H9 (cell line): ENCODE measurements at regions not wholly inside any gene's neighbourhood (a gene's known extent, or its start where the extent isn't known, plus 50 kb on each side); places are given as distances from the start of the nearest gene placed in this dataset.

ENCODE experiments used
- DNase-seq: peaks from one replicate; pipeline ENCODE4 v3.0.0-alpha.2; 2017
- H2AFZ ChIP-seq: one replicate; pipeline ENCODE4 v1.6.1; 2013; ENCODE audit warnings: mild to moderate bottlenecking, low read length, control low read depth, moderate library complexity
- H2AK5ac ChIP-seq: 2 replicates; pipeline ENCODE4 v1.6.1; 2013; ENCODE audit warnings: low read length, control low read depth, mixed read lengths; ENCODE audit not compliant: insufficient read length
- H2BK120ac ChIP-seq: one replicate; pipeline ENCODE4 v1.6.1; 2013; ENCODE audit warnings: low read depth, mild to moderate bottlenecking, low read length, control low read depth, inconsistent platforms; ENCODE audit not compliant: poor library complexity, severe bottlenecking
- H2BK12ac ChIP-seq: 2 replicates; pipeline ENCODE4 v1.6.1; 2013; ENCODE audit warnings: low read length, control low read depth, mixed read lengths, low read depth; ENCODE audit not compliant: insufficient read length
- H2BK15ac ChIP-seq: 2 replicates; pipeline ENCODE4 v1.6.1; 2013; ENCODE audit warnings: low read depth, low read length, control low read depth
- H2BK20ac ChIP-seq: one replicate; pipeline ENCODE4 v1.6.1; 2013; ENCODE audit warnings: low read depth, mild to moderate bottlenecking, low read length, control low read depth, inconsistent platforms; ENCODE audit not compliant: poor library complexity, severe bottlenecking
- H2BK5ac ChIP-seq: 2 replicates; pipeline ENCODE4 v1.6.1; 2013; ENCODE audit warnings: low read length, control low read depth, mixed read lengths; ENCODE audit not compliant: insufficient read length
- H3K14ac ChIP-seq: 2 replicates; pipeline ENCODE4 v1.6.1; 2013; ENCODE audit warnings: low read length, control low read depth; ENCODE audit not compliant: insufficient read depth
- H3K18ac ChIP-seq: 2 replicates; pipeline ENCODE4 v1.6.1; 2013; ENCODE audit warnings: low read depth, mild to moderate bottlenecking, mixed read lengths, low read length, control low read depth; ENCODE audit not compliant: insufficient read length
- H3K23ac ChIP-seq: 2 replicates; pipeline ENCODE4 v1.6.1; 2013; ENCODE audit warnings: low read length, control low read depth, mixed read lengths, low read depth; ENCODE audit not compliant: insufficient read length
- H3K23me2 ChIP-seq: 2 replicates; pipeline ENCODE4 v1.6.1; 2013; ENCODE audit warnings: low read depth, mild to moderate bottlenecking, mixed read lengths, low read length, control low read depth; ENCODE audit not compliant: insufficient read length, poor library complexity, severe bottlenecking
- H3K27ac ChIP-seq: 2 replicates; pipeline ENCODE4 v1.5.1; 2013; ENCODE audit warnings: low read length, control low read depth, mixed read lengths, low read depth; ENCODE audit not compliant: insufficient read length
- H3K27me3 ChIP-seq: 2 replicates; pipeline ENCODE4 v1.6.1; 2013; ENCODE audit warnings: low read length, control low read depth, inconsistent platforms; ENCODE audit not compliant: insufficient read depth
- H3K4ac ChIP-seq: 2 replicates; pipeline ENCODE4 v1.6.1; 2013; ENCODE audit warnings: low read depth, mild to moderate bottlenecking, control low read depth, inconsistent platforms, low read length, moderate library complexity
- H3K4me1 ChIP-seq: 2 replicates; pipeline ENCODE4 v1.6.1; 2013; ENCODE audit warnings: low read length, control low read depth, inconsistent platforms; ENCODE audit not compliant: insufficient read depth
- H3K4me2 ChIP-seq: 2 replicates; pipeline ENCODE4 v1.6.1; 2013; ENCODE audit warnings: low read length, control low read depth, mixed read lengths; ENCODE audit not compliant: insufficient read length, insufficient read depth
- H3K56ac ChIP-seq: 2 replicates; pipeline ENCODE4 v1.6.1; 2013; ENCODE audit warnings: low read depth, mild to moderate bottlenecking, mixed read lengths, low read length, control low read depth; ENCODE audit not compliant: insufficient read length
- H3K79me1 ChIP-seq: 2 replicates; pipeline ENCODE4 v1.6.1; 2013; ENCODE audit warnings: low read depth, mild to moderate bottlenecking, moderate library complexity, low read length, control low read depth, inconsistent platforms; ENCODE audit not compliant: insufficient read depth, poor library complexity, severe bottlenecking
- H3K79me2 ChIP-seq: 2 replicates; pipeline ENCODE4 v1.6.1; 2013; ENCODE audit warnings: low read length, control low read depth, inconsistent platforms; ENCODE audit not compliant: insufficient read depth
- H3K9ac ChIP-seq: 2 replicates; pipeline ENCODE4 v1.6.1; 2013; ENCODE audit warnings: low read length, control low read depth, mixed read lengths; ENCODE audit not compliant: insufficient read length; ENCODE audit errors: extremely low read depth
- H3K9me3 ChIP-seq: one replicate; pipeline ENCODE4 v1.6.1; 2013; ENCODE audit warnings: low read depth, low read length, inconsistent platforms; ENCODE audit not compliant: control insufficient read depth
- H3T11ph ChIP-seq: one replicate; pipeline ENCODE4 v1.6.1; 2013; ENCODE audit warnings: mild to moderate bottlenecking, low read length, control low read depth, inconsistent platforms
- H4K20me1 ChIP-seq: one replicate; pipeline ENCODE4 v1.6.1; 2013; ENCODE audit not compliant: control insufficient read depth, insufficient read length, insufficient read depth
- H4K5ac ChIP-seq: 2 replicates; pipeline ENCODE4 v1.6.1; 2013; ENCODE audit warnings: low read depth, mild to moderate bottlenecking, mixed read lengths, low read length, control low read depth; ENCODE audit not compliant: insufficient read length
- H4K8ac ChIP-seq: replicated peaks from 2 replicates; pipeline ENCODE4 v1.6.1; 2013; ENCODE audit warnings: low read length, control low read depth, mixed read lengths, low read depth; ENCODE audit not compliant: insufficient read length
- H4K91ac ChIP-seq: 2 replicates; pipeline ENCODE4 v1.6.1; 2013; ENCODE audit warnings: low read depth, mild to moderate bottlenecking, moderate library complexity, mixed read lengths, low read length, control low read depth; ENCODE audit not compliant: insufficient read length
- H3K27ac Mint-ChIP-seq, 3 experiments: 2 replicates in 2 of 3; 3 replicates in 1 of 3; pipeline ENCODE4 v1.8.0; 2020 to 2021; ENCODE audit warnings: mixed read lengths in 3 of 3, mild to moderate bottlenecking in 1 of 3, moderate library complexity in 1 of 3
- H3K27me3 Mint-ChIP-seq: 2 replicates; pipeline ENCODE4 v1.8.0; 2021; ENCODE audit warnings: low read depth, mild to moderate bottlenecking, moderate library complexity, mixed read lengths
- H3K36me3 Mint-ChIP-seq, 3 experiments: 2 replicates in 2 of 3; 3 replicates in 1 of 3; pipeline ENCODE4 v1.8.0; 2020 to 2021; ENCODE audit warnings: low read depth in 3 of 3, mixed read lengths in 3 of 3; ENCODE audit not compliant: insufficient read depth in 1 of 3
- H3K4me1 Mint-ChIP-seq, 2 experiments: 2 replicates each; pipeline ENCODE4 v1.8.0; 2020; ENCODE audit warnings: mixed read lengths in 2 of 2
- H3K4me3 Mint-ChIP-seq, 2 experiments: 2 replicates in 1 of 2; 3 replicates in 1 of 2; pipeline ENCODE4 v1.8.0; 2020 to 2021; ENCODE audit warnings: mild to moderate bottlenecking in 2 of 2, mixed read lengths in 2 of 2, moderate library complexity in 1 of 2
- H3K9me3 Mint-ChIP-seq, 2 experiments: 2 replicates in 1 of 2; 3 replicates in 1 of 2; pipeline ENCODE4 v1.8.0; 2020; ENCODE audit warnings: mild to moderate bottlenecking in 2 of 2, mixed read lengths in 2 of 2, moderate library complexity in 1 of 2
- CTCF ChIP-seq: fragments of 200-600 bp; sonication (generic); conservative IDR thresholded peaks from 3 replicates; pipeline ENCODE4 v1.8.0; 2021; ENCODE audit warnings: antibody characterized with exemption, mild to moderate bottlenecking
- WGBS: extraction: QIAGEN DNeasy Blood & Tissue Kit; methylation state at CpG from one replicate; pipeline ENCODE4 v1.1.7; 2013; ENCODE audit warnings: missing lambda C conversion rate, low lambda C conversion rate, mixed read lengths; ENCODE audit not compliant: insufficient read length; ENCODE audit errors: extremely low coverage; 5-methylcytosine and 5-hydroxymethylcytosine counted together

GRCh38 chr11:19445771-19446170 is 205.0 kb upstream of the E2F8 start:
- Histone ChIP-seq H3K18ac (no peak overlapping the region), H4K5ac (no peak overlapping the region), H2AK5ac (no peak overlapping the region), H3K79me1 (no peaks in the 10 kb centered on the region), H3K9me3 (no peaks in the 10 kb centered on the region), H3K4me1 (no peaks in the 10 kb centered on the region; the same call in 1 of the 2 replicates), H2BK5ac (no peak overlapping the region), H2BK20ac (no peak overlapping the region), H3K27me3 (no peaks in the 10 kb centered on the region), H3K27ac (no peak overlapping the region), H3K23ac (no peak overlapping the region), H3K4ac (no peak overlapping the region), H3K79me2 (no peaks in the 10 kb centered on the region), H3K23me2 (no peaks in the 10 kb centered on the region), H2BK120ac (no peak overlapping the region), H3K4me2 (no peak overlapping the region), H4K91ac (no peak overlapping the region), H4K8ac (no peak overlapping the region), H3K9ac (no peak overlapping the region), H2BK15ac (no peak overlapping the region), H2AFZ (no peak overlapping the region), H2BK12ac (no peak overlapping the region), H4K20me1 (no peaks in the 10 kb centered on the region), H3K14ac (no peak overlapping the region), H3T11ph (no peak overlapping the region), H3K56ac (no peak overlapping the region)
- no peak for TF ChIP-seq CTCF
- Mint-ChIP-seq H3K27me3 (peaks cover 5% of the 10 kb centered on the region), H3K36me3 (no peaks in the 10 kb centered on the region), H3K27ac (no peak overlapping the region), H3K4me3 (no peak overlapping the region), H3K4me1 (peaks cover 0 to 2% of the 10 kb centered on the region in 2 experiments; a peak in 1 of 4 replicates), H3K9me3 (no peaks in the 10 kb centered on the region)
- no peak for DNase-seq
- WGBS = no CpG with 5 or more reads among the region's 2 CpGs
